B cell (primary cell): ENCODE measurements at regions not wholly inside any gene's neighbourhood (a gene's known extent, or its start where the extent isn't known, plus 50 kb on each side); places are given as distances from the start of the nearest gene placed in this dataset.
"Not testable (repeated sequence)": the region's sequence is repeated elsewhere in the genome, so short reads cannot be mapped to it uniquely, and the experiment has no call there.

Experiments
- ATAC-seq: fragments of 200-7000 bp; cut with Tn5 transposase; one replicate; pipeline ENCODE4 v1.10.0; 2021; ENCODE audit warnings: low read depth, mild to moderate bottlenecking, moderate number of reproducible peaks, moderate library complexity
- CTCF ChIA-PET: fragments of 350-600 bp; sonication (Branson Sonifier 250); formaldehyde crosslinking; loops from one replicate; lab custom pipeline; 2021; ENCODE audit warnings: antibody characterized with exemption, inconsistent platforms; lab: Charles Lee
- POLR2A ChIA-PET: fragments of 350-600 bp; sonication (Branson Sonifier 250); formaldehyde crosslinking; loops from one replicate; lab custom pipeline; 2021; ENCODE audit warnings: antibody characterized with exemption; lab: Charles Lee
- DNase-seq: peaks from one replicate; pipeline ENCODE4 v3.0.0; 2013
- H2AFZ ChIP-seq: 2 replicates; pipeline ENCODE4 v1.6.1; 2012; ENCODE audit warnings: mild to moderate bottlenecking, low read depth, low read length; ENCODE audit not compliant: insufficient read depth, poor library complexity, severe bottlenecking
- H3K27ac ChIP-seq, 2 donors: 1 replicate in 1 of 2; 2 replicates in 1 of 2; pipeline ENCODE4 v1.5.1; 2012 to 2013; ENCODE audit warnings: low read length in 2 of 2, mild to moderate bottlenecking in 2 of 2, moderate library complexity in 1 of 2
- H3K27me3 ChIP-seq, 4 experiments: fragments of 200-600 bp in 1 of 4; sonication (generic) in 1 of 4; replicated peaks in 1 of 4; 1 replicate in 2 of 4; 2 replicates in 2 of 4; pipeline versions ENCODE4 v1.6.1 to v1.7.0; 2013 to 2016; ENCODE audit warnings: low read length in 3 of 4, mild to moderate bottlenecking in 2 of 4, mixed read lengths in 1 of 4, moderate library complexity in 1 of 4; ENCODE audit not compliant: insufficient read depth in 4 of 4, control insufficient read depth in 3 of 4; ENCODE audit errors: control extremely low read depth in 1 of 4
- H3K36me3 ChIP-seq, 2 experiments: replicated peaks in 1 of 2; 1 replicate in 1 of 2; 2 replicates in 1 of 2; pipeline versions ENCODE4 v1.6.1 to v1.7.1; 2013; ENCODE audit warnings: low read length in 1 of 2; ENCODE audit not compliant: insufficient read depth in 2 of 2, control insufficient read depth in 1 of 2; ENCODE audit errors: control extremely low read depth in 1 of 2, extremely low read depth in 1 of 2
- H3K4me1 ChIP-seq, 2 donors: fragments of 200-600 bp in 1 of 2; sonication (generic) in 1 of 2; 1 replicate in 1 of 2; 2 replicates in 1 of 2; pipeline versions ENCODE4 v1.5.1 to v1.6.1; 2013 to 2017; ENCODE audit warnings: low read length in 2 of 2; ENCODE audit not compliant: control insufficient read depth in 2 of 2, insufficient read depth in 2 of 2
- H3K4me2 ChIP-seq: replicated peaks from 2 replicates; pipeline ENCODE3; 2012; ENCODE audit warnings: mild to moderate bottlenecking, low read depth, low read length; ENCODE audit not compliant: poor library complexity, severe bottlenecking
- H3K4me3 ChIP-seq, 5 experiments: fragments of 200-600 bp in 1 of 5; sonication (generic) in 1 of 5; 1 replicate in 3 of 5; 2 replicates in 2 of 5; pipeline versions ENCODE4 v1.5.1 to v1.7.0; 2011 to 2016; ENCODE audit warnings: low read length in 4 of 5, mild to moderate bottlenecking in 4 of 5, low read depth in 2 of 5, control low read depth in 1 of 5, moderate library complexity in 1 of 5; ENCODE audit not compliant: insufficient read depth in 1 of 5; ENCODE audit errors: control extremely low read depth in 1 of 5, extremely low read depth in 1 of 5
- H3K79me2 ChIP-seq: fragments of 200-600 bp; sonication (generic); one replicate; pipeline ENCODE4 v1.6.0; 2016; ENCODE audit warnings: low read length; ENCODE audit not compliant: control insufficient read depth, insufficient read depth
- H3K9ac ChIP-seq: fragments of 200-600 bp; sonication (generic); 2 replicates; pipeline ENCODE4 v1.6.1; 2017; ENCODE audit warnings: mild to moderate bottlenecking, low read length, moderate library complexity
- H3K9me3 ChIP-seq, 3 donors: one replicate each; pipeline versions ENCODE4 v1.6.1 to v1.7.1; 2013; ENCODE audit warnings: low read length in 2 of 3; ENCODE audit not compliant: control insufficient read depth in 2 of 3, insufficient read depth in 1 of 3; ENCODE audit errors: control extremely low read depth in 1 of 3
- H4K20me1 ChIP-seq: 2 replicates; pipeline ENCODE4 v1.6.0; 2012; ENCODE audit warnings: mild to moderate bottlenecking, low read length; ENCODE audit not compliant: insufficient read depth, control insufficient read depth, poor library complexity, severe bottlenecking
- H3K27ac Mint-ChIP-seq: one replicate; pipeline ENCODE4 v1.8.0; 2021; ENCODE audit warnings: mixed read lengths
- H3K27me3 Mint-ChIP-seq: one replicate; pipeline ENCODE4 v1.8.0; 2021; ENCODE audit warnings: mixed read lengths
- H3K4me1 Mint-ChIP-seq: one replicate; pipeline ENCODE4 v1.8.0; 2021; ENCODE audit warnings: mixed read lengths
- H3K4me3 Mint-ChIP-seq: one replicate; pipeline ENCODE4 v1.8.0; 2021; ENCODE audit warnings: mixed read lengths
- H3K9me3 Mint-ChIP-seq: one replicate; pipeline ENCODE4 v1.8.0; 2022; ENCODE audit warnings: mixed read lengths; ENCODE audit not compliant: insufficient read depth
- EZH2 ChIP-seq: IDR thresholded peaks from 2 replicates; pipeline ENCODE4 v1.6.1; 2012; ENCODE audit warnings: borderline replicate concordance, low read depth, mild to moderate bottlenecking, moderate library complexity, low read length; ENCODE audit not compliant: insufficient read depth, poor library complexity, severe bottlenecking
- WGBS: methylation state at CpG from one replicate; pipeline ENCODE4 v1.1.5; 2013; ENCODE audit warnings: missing lambda C conversion rate; ENCODE audit not compliant: insufficient coverage; 5-methylcytosine and 5-hydroxymethylcytosine counted together
- intact Hi-C: fragments of 100-400 bp; cut with micrococcal nuclease; formaldehyde crosslinking; loops from one replicate; pipeline ENCODE4 v1.10.0; 2022
- TF ChIP-seq, protein P1 (sequence below): fragments of 200-600 bp; IDR thresholded peaks from one replicate; pipeline ENCODE4 v1.8.0; 2022; ENCODE audit warnings: antibody characterized with exemption, mild to moderate bottlenecking

DNA sequence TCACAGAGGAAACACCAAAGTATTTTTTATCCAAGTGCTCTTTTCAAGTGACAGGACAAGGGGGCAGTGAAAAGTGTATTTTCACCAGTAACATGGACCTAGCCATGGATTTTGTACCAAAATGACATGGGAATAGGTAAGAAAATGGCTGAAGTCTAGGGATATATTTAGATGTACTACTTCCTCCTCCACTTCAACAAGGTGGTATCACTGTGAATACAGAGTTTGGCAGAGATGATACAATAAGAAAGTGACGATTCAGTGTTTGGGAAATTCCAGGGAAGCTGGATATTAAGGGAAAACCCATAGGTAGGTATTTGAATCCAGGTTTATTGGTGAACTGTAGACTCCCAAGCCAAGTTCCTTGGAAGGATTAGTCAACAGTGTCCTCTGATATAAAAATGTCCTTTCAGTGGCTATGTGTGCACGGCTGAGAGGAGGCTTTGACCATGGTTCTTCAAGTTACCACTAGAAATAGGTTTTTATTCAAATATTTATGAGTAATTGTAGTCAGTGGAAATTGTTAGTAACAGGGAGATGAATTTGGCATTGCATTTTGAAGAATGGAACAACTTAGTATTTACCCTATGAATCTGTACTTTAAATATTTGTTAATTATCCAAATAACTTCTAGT lies 356.0 kb upstream of the CITED2 start:
- ATAC-seq (no peak), DNase-seq (no peak)
- no peaks in the 10 kb centered on the region for H3K36me3 ChIP-seq
- H2AFZ ChIP-seq = no peak overlapping the region
- no peaks in the 10 kb centered on the region for H3K79me2 ChIP-seq
- no peaks in the 10 kb centered on the region for H3K9me3 ChIP-seq
- H3K27ac Mint-ChIP-seq = no peak overlapping the region
- intact Hi-C loops = no loop called here
- no peak overlapping the region for H3K4me3 Mint-ChIP-seq
- no peaks in the 10 kb centered on the region for H3K4me1 ChIP-seq
- WGBS = 100% methylated on average over 1 of the region's 2 CpGs
- ChIA-PET POLR2A (no interaction called here), CTCF (no interaction called here)
- no peaks in the 10 kb centered on the region for H4K20me1 ChIP-seq
- H3K4me2 ChIP-seq = no peak overlapping the region
- H3K9ac ChIP-seq = no peak overlapping the region
- no peaks in the 10 kb centered on the region for H3K9me3 Mint-ChIP-seq
- H3K27me3 ChIP-seq = peaks cover 0 to 2% (median 0%) of the 10 kb centered on the region in 4 experiments
- peaks cover 10% of the 10 kb centered on the region for H3K27me3 Mint-ChIP-seq
- H3K4me1 Mint-ChIP-seq = no peaks in the 10 kb centered on the region
- TF ChIP-seq, protein P1, sequence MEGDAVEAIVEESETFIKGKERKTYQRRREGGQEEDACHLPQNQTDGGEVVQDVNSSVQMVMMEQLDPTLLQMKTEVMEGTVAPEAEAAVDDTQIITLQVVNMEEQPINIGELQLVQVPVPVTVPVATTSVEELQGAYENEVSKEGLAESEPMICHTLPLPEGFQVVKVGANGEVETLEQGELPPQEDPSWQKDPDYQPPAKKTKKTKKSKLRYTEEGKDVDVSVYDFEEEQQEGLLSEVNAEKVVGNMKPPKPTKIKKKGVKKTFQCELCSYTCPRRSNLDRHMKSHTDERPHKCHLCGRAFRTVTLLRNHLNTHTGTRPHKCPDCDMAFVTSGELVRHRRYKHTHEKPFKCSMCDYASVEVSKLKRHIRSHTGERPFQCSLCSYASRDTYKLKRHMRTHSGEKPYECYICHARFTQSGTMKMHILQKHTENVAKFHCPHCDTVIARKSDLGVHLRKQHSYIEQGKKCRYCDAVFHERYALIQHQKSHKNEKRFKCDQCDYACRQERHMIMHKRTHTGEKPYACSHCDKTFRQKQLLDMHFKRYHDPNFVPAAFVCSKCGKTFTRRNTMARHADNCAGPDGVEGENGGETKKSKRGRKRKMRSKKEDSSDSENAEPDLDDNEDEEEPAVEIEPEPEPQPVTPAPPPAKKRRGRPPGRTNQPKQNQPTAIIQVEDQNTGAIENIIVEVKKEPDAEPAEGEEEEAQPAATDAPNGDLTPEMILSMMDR = no peak
- no peak for TF ChIP-seq EZH2
- H3K4me3 ChIP-seq = no peak overlapping the region
- H3K27ac ChIP-seq = no peak overlapping the region

DNA sequence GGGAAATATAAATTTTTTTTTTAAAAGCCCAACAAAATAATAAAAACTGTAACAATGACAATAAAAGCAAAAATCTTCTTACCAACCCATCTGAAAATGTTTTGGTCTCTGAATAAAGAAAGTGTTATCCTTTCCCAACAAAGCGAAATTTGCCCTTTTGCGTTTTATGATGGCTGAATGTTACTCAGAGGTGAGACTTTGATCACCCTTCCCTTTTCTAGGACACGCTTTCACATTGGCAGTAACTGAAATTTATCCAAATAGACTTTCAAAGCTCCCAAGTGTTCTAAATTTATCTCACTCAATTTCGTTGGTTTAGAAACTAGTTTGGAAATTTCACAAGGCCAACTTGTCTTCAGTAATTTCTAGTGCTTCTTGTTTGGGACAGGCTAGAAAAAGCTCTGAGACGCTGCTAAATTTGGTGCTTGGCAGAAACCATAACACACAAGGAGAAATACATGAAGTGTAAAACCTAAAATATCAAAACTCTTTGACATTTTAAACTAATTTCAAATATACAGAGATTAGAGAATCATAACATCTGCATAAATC lies 354.5 kb upstream of the CITED2 start:
- ChIA-PET POLR2A (no interaction called here), CTCF (no interaction called here)
- H3K27ac Mint-ChIP-seq = no peak overlapping the region
- TF ChIP-seq, protein P1 = no peak
- no peak for TF ChIP-seq EZH2
- H3K4me1 ChIP-seq = no peaks in the 10 kb centered on the region
- peaks cover 10% of the 10 kb centered on the region for H3K27me3 Mint-ChIP-seq
- no peaks in the 10 kb centered on the region for H4K20me1 ChIP-seq
- DNase-seq (no peak), ATAC-seq (no peak)
- H3K9ac ChIP-seq = no peak overlapping the region
- no peaks in the 10 kb centered on the region for H3K36me3 ChIP-seq
- no CpG with 5 or more reads among the region's 5 CpGs for WGBS
- H3K27me3 ChIP-seq = peaks cover 0 to 2% (median 0%) of the 10 kb centered on the region in 4 experiments
- no peak overlapping the region for H3K4me2 ChIP-seq
- no peaks in the 10 kb centered on the region for H3K4me1 Mint-ChIP-seq
- no peaks in the 10 kb centered on the region for H3K9me3 Mint-ChIP-seq
- intact Hi-C loops = no loop called here
- no peak overlapping the region for H3K27ac ChIP-seq
- H3K79me2 ChIP-seq = no peaks in the 10 kb centered on the region
- H3K4me3 ChIP-seq = no peak overlapping the region
- H3K4me3 Mint-ChIP-seq = no peak overlapping the region
- no peak overlapping the region for H2AFZ ChIP-seq
- H3K9me3 ChIP-seq = no peaks in the 10 kb centered on the region

DNA sequence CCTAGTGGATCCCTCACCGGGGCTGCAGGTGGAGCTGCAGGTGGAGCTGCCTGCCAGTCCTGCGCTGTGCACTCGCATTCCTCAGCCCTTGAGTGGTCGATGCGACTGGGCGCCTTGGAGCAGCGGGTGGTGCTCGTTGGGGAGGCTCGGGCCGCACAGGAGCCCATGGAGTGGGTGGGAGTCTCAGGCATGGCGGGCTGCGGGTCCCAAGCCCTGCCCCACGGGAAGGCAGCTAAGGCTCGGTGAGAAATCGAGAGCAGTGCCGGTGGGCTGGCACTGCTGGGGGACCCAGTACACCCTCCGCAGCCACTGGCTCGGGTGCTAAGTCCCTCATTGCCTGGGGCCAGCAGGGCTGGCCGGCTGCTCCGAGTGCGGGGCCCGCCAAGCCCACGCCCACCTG lies 351.8 kb upstream of the CITED2 start:
- H3K9me3 Mint-ChIP-seq, ATAC-seq, POLR2A ChIA-PET, H3K4me3 Mint-ChIP-seq, H3K27ac ChIP-seq, H3K4me2 ChIP-seq, H3K4me1 Mint-ChIP-seq, DNase-seq, CTCF ChIA-PET, H3K4me3 ChIP-seq, H2AFZ ChIP-seq, H3K9ac ChIP-seq, H3K36me3 ChIP-seq, H3K27ac Mint-ChIP-seq, H3K79me2 ChIP-seq, H3K27me3 ChIP-seq, H4K20me1 ChIP-seq, H3K27me3 Mint-ChIP-seq, H3K9me3 ChIP-seq, H3K4me1 ChIP-seq, intact Hi-C loops: not testable (repeated sequence)
- 96% methylated on average over 18 of the region's 23 CpGs for WGBS
